22Rv1 (cell line): ENCODE measurements at regions not wholly inside any gene's neighbourhood (a gene's known extent, or its start where the extent isn't known, plus 50 kb on each side); places are given as distances from the start of the nearest gene placed in this dataset.

Experiments used
- CTCF ChIP-seq: fragments of 450-650 bp; IDR thresholded peaks from 2 replicates; pipeline ENCODE4 v1.5.1; 2017; ENCODE audit warnings: mild to moderate bottlenecking
- ZFX ChIP-seq: fragments of 450-650 bp; IDR thresholded peaks from 2 replicates; pipeline ENCODE4 v1.6.1; 2017; ENCODE audit warnings: antibody characterized with exemption, borderline replicate concordance

GRCh38 chr3:152094406-152094805, 174.3 kb upstream of the MBNL1 start:
- no peak for TF ChIP-seq CTCF
- no peak for TF ChIP-seq ZFX
